ENCODE measurements at regions not wholly inside any gene's neighbourhood (a gene's known extent, or its start where the extent isn't known, plus 50 kb on each side); places are given as distances from the start of the nearest gene placed in this dataset.

DNA sequence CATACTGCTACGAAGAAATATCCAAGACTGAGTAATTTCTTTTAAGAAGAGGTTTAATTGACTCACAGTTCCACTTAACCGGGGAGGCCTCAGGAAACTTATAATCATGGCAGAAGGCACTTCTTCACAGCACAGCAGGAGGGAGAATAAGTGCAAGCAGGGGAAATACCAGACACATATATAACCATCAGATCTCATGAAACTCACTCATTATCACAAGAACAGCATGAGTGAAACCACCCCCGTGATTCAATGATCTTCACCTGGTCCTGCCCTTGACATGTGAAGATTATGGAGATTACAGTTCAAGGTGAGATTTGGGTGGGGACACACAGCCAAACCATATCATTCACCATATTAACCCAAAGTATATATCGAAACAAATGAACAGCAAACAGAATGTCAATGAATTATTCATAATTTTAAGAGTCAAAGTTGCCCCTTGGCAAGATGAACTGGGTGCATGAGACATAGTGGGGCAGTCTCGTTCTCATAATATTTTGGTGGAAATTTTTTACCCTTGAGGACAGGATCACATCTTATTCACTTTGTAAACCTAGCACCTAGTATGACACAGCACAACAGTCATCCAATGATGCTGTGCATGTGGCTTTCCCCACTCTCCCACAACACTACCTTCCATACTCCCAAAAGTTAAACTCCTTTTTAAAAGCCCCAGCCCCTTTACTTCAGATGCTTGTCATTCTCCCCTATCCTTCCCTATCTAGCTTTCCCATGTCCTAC lies 425.3 kb downstream of the ZEB2 start:
- TF ChIP-seq CTCF (IDR thresholded peaks at IDR 0.05; ENCODE audit: insufficient read depth, low read length, poor library complexity, severe bottlenecking), result no peak
- TF ChIP-seq EZH2phosphoT487 (conservative IDR thresholded peaks at IDR 0.05; ENCODE audit: low read length), result no peak

Measured in SU-DHL-6 (cell line).